Choroid plexus epithelial cell (primary cell): ENCODE measurements at regions not wholly inside any gene's neighbourhood (a gene's known extent, or its start where the extent isn't known, plus 50 kb on each side); places are given as distances from the start of the nearest gene placed in this dataset.

Experiments
- DNase-seq: peaks from one replicate; pipeline ENCODE4 v3.0.0-alpha.2; 2010; ENCODE audit warnings: low read depth
- H3K4me3 ChIP-seq: 2 replicates; pipeline ENCODE4 v1.5.1; 2011; ENCODE audit warnings: low read depth, mild to moderate bottlenecking, control low read depth, low read length, moderate library complexity
- CTCF ChIP-seq: conservative IDR thresholded peaks from 2 replicates; pipeline ENCODE4 v1.5.1; 2011; ENCODE audit warnings: low read depth, mild to moderate bottlenecking, control low read depth, inconsistent platforms, low read length, moderate library complexity

GRCh38 chr22:26902401-26903029 lies 245.1 kb downstream of the MIAT start:
- DNase-seq, result no peak
- no peak for TF ChIP-seq CTCF
- no peak overlapping the region for H3K4me3 ChIP-seq

GRCh38 chr22:26903030-26903856 lies 245.9 kb downstream of the MIAT start:
- TF ChIP-seq CTCF, result no peak
- no peak overlapping the region for H3K4me3 ChIP-seq
- DNase-seq, result no peak

- TF ChIP-seq CTCF, result no peak
- no peak overlapping the region for H3K4me3 ChIP-seq
- no peak for DNase-seq
Measured at GRCh38 chr22:26904483-26904882, 247.1 kb downstream of the MIAT start.

GRCh38 chr22:26905076-26905475 lies 247.7 kb downstream of the MIAT start:
- DNase-seq, result no peak
- TF ChIP-seq CTCF, result no peak
- no peak overlapping the region for H3K4me3 ChIP-seq

- no peak for TF ChIP-seq CTCF
- H3K4me3 ChIP-seq, result no peak overlapping the region
- no peak for DNase-seq
Measured at GRCh38 chr22:26905640-26906039, 248.3 kb downstream of the MIAT start.

GRCh38 chr22:26906464-26906863 lies 249.1 kb downstream of the MIAT start:
- no peak for DNase-seq
- no peak for TF ChIP-seq CTCF
- H3K4me3 ChIP-seq, result no peak overlapping the region

- H3K4me3 ChIP-seq, result no peak overlapping the region
- TF ChIP-seq CTCF, result no peak
- no peak for DNase-seq
Measured at GRCh38 chr22:26907366-26907765, 250.0 kb downstream of the MIAT start.
